Stomach (tissue), 8 donors: ENCODE measurements at regions not wholly inside any gene's neighbourhood (a gene's known extent, or its start where the extent isn't known, plus 50 kb on each side); places are given as distances from the start of the nearest gene placed in this dataset.

Experiments used
- DNase-seq, 2 donors: peaks; one replicate each; pipeline versions ENCODE4 v3.0.0 to v3.0.0-alpha.2; 2013 to 2019
- H3K27ac ChIP-seq, 5 donors: fragments of 200-600 bp in 4 of 5; sonication (generic) in 4 of 5; one replicate each; pipeline ENCODE4 v1.5.1; 2013 to 2019; ENCODE audit warnings: mild to moderate bottlenecking in 1 of 5, moderate library complexity in 1 of 5
- H3K27me3 ChIP-seq, 3 donors: fragments of 200-600 bp; sonication (generic); one replicate each; pipeline ENCODE4 v1.5.1; 2017 to 2019; ENCODE audit warnings: mixed run types in 1 of 3
- H3K36me3 ChIP-seq, 4 donors: fragments of 200-600 bp; sonication (generic); 1 replicate in 3 of 4; 2 replicates in 1 of 4; pipeline ENCODE4 v1.5.1; 2016 to 2019
- H3K4me1 ChIP-seq, 4 donors: fragments of 200-600 bp; sonication (generic); one replicate each; pipeline ENCODE4 v1.5.1; 2016 to 2019
- H3K4me3 ChIP-seq, 4 donors: fragments of 200-600 bp; sonication (generic) in 3 of 4; one replicate each; pipeline ENCODE4 v1.5.1; 2016 to 2019; ENCODE audit warnings: mild to moderate bottlenecking in 1 of 4
- H3K9me3 ChIP-seq, 4 donors: fragments of 200-600 bp; sonication (generic); one replicate each; pipeline ENCODE4 v1.5.1; 2016 to 2019
- CTCF ChIP-seq, 7 experiments: fragments of 450-650 bp in 4 of 7; fragments of 200-600 bp in 3 of 7; sonication (generic) in 3 of 7; IDR thresholded peaks; one replicate each; pipeline ENCODE4 v1.5.1; 2016 to 2019; ENCODE audit warnings: antibody characterized with exemption in 7 of 7, control low read depth in 2 of 7, mild to moderate bottlenecking in 1 of 7
- EP300 ChIP-seq: sonication (generic); formaldehyde crosslinking; IDR thresholded peaks from one replicate; pipeline ENCODE4 v1.6.1; 2017; ENCODE audit warnings: antibody characterized with exemption
- POLR2A ChIP-seq, 4 donors: fragments of 450-650 bp; IDR thresholded peaks; one replicate each; pipeline ENCODE4 v1.6.1; 2016; ENCODE audit warnings: antibody characterized with exemption in 4 of 4, control low read depth in 2 of 4, mild to moderate bottlenecking in 1 of 4, moderate library complexity in 1 of 4
- POLR2AphosphoS5 ChIP-seq, 3 donors: sonication (generic); formaldehyde crosslinking; IDR thresholded peaks; one replicate each; pipeline ENCODE4 v1.6.1; 2016; ENCODE audit warnings: antibody characterized with exemption in 3 of 3
- WGBS, 5 donors: extraction: QIAGEN DNeasy Blood & Tissue Kit in 3 of 5; methylation state at CpG; one replicate each; pipeline versions ENCODE4 v1.1.5 to v1.1.7; 2013 to 2018; 5-methylcytosine and 5-hydroxymethylcytosine counted together
- intact Hi-C: fragments of 100-400 bp; cut with DNase I; formaldehyde crosslinking; loops from one replicate; pipeline ENCODE4 v1.15.1; 2023; ENCODE audit warnings: low total_unique reads
- donor health status: healthy with polysubstance abuse.
- donor health status: Bipolar disorder and iron deficiency.
- donor health status: healthy.

GRCh38 chr1:221308534-221309511 is 429.6 kb downstream of the HLX start:
- Histone ChIP-seq H3K27me3 (peaks cover 0 to 4% (median 0%) of the 10 kb centered on the region in 3 donors), H3K4me3 (no peak overlapping the region), H3K4me1 (no peaks in the 10 kb centered on the region), H3K27ac (no peak overlapping the region), H3K36me3 (no peaks in the 10 kb centered on the region), H3K9me3 (no peaks in the 10 kb centered on the region)
- intact Hi-C loops, result no loop called here
- 79 to 90% (median 87%) methylated on average over 10 of the region's 10 CpGs for WGBS, 5 donors
- DNase-seq, result no peak
- TF ChIP-seq POLR2A (IDR thresholded peaks at IDR 0.05), result no peak
- TF ChIP-seq EP300, result no peak
- TF ChIP-seq CTCF (IDR thresholded peaks at IDR 0.05), result no peak
- no peak for TF ChIP-seq POLR2AphosphoS5 (IDR thresholded peaks at IDR 0.05)

GRCh38 chr1:221309723-221310122 is 430.5 kb downstream of the HLX start:
- Histone ChIP-seq H3K27me3 (peaks cover 0 to 4% (median 0%) of the 10 kb centered on the region in 3 donors), H3K4me1 (no peaks in the 10 kb centered on the region), H3K36me3 (no peaks in the 10 kb centered on the region), H3K27ac (no peak overlapping the region), H3K4me3 (no peak overlapping the region), H3K9me3 (no peaks in the 10 kb centered on the region)
- intact Hi-C loops, result no loop called here
- no peak for DNase-seq
- 25 to 48% (median 33%) methylated on average over 1 of the region's 1 CpG for WGBS, 5 donors
- TF ChIP-seq POLR2A (IDR thresholded peaks at IDR 0.05), result no peak
- TF ChIP-seq CTCF (IDR thresholded peaks at IDR 0.05), result no peak
- no peak for TF ChIP-seq POLR2AphosphoS5 (IDR thresholded peaks at IDR 0.05)
- no peak for TF ChIP-seq EP300

- 55 to 64% (median 59%) methylated on average over 4 of the region's 4 CpGs for WGBS, 5 donors
Observed at GRCh38 chr1:221310180-221310579, 430.9 kb downstream of the HLX start.

GRCh38 chr1:221315330-221315729 is 426.6 kb downstream of the DUSP10 start:
- H3K4me1 ChIP-seq, result no peaks in the 10 kb centered on the region
- 12 to 36% (median 27%) methylated on average over 3 of the region's 3 CpGs for WGBS, 5 donors
- no peaks in the 10 kb centered on the region for H3K36me3 ChIP-seq
- no peak overlapping the region for H3K4me3 ChIP-seq
- TF ChIP-seq POLR2AphosphoS5 (IDR thresholded peaks at IDR 0.05) (no peak), POLR2A (IDR thresholded peaks at IDR 0.05) (no peak), EP300 (no peak), CTCF (IDR thresholded peaks at IDR 0.05) (no peak)
- no peaks in the 10 kb centered on the region for H3K9me3 ChIP-seq
- no peak overlapping the region for H3K27ac ChIP-seq
- no peak for DNase-seq
- no peaks in the 10 kb centered on the region for H3K27me3 ChIP-seq
- intact Hi-C loops, result no loop called here

More at GRCh38 chr1:221310180-221310579, 430.9 kb downstream of the HLX start:
- intact Hi-C loops, result no loop called here
- Histone ChIP-seq H3K4me3 (no peak overlapping the region), H3K4me1 (no peaks in the 10 kb centered on the region), H3K9me3 (no peaks in the 10 kb centered on the region), H3K36me3 (no peaks in the 10 kb centered on the region), H3K27ac (no peak overlapping the region), H3K27me3 (peaks cover 0 to 4% (median 0%) of the 10 kb centered on the region in 3 donors)
- TF ChIP-seq POLR2A (IDR thresholded peaks at IDR 0.05) (no peak), CTCF (IDR thresholded peaks at IDR 0.05) (no peak), EP300 (no peak), POLR2AphosphoS5 (IDR thresholded peaks at IDR 0.05) (no peak)
- no peak for DNase-seq
